Hepatocyte (in vitro differentiated cells): ENCODE measurements at regions not wholly inside any gene's neighbourhood (a gene's known extent, or its start where the extent isn't known, plus 50 kb on each side); places are given as distances from the start of the nearest gene placed in this dataset.
"Not testable (repeated sequence)": the region's sequence is repeated elsewhere in the genome, so short reads cannot be mapped to it uniquely, and the experiment has no call there.

Source experiments
- CTCF ChIP-seq: fragments of 200-600 bp; sonication (generic); IDR thresholded peaks from 2 replicates; pipeline ENCODE4 v1.5.1; 2016; ENCODE audit warnings: antibody characterized with exemption, mild to moderate bottlenecking; ENCODE audit not compliant: poor library complexity
- EZH2 ChIP-seq: fragments of 200-600 bp; sonication (generic); IDR thresholded peaks from 2 replicates; pipeline ENCODE4 v1.6.1; 2016; ENCODE audit warnings: antibody characterized with exemption, mild to moderate bottlenecking, borderline replicate concordance
- EZH2phosphoT487 ChIP-seq: fragments of 200-600 bp; sonication (generic); IDR thresholded peaks from one replicate; pipeline ENCODE4 v1.6.1; 2018; ENCODE audit warnings: antibody characterized with exemption, mild to moderate bottlenecking, low read depth, moderate library complexity; ENCODE audit not compliant: unreplicated experiment, severe bottlenecking

- not testable (repeated sequence) for TF ChIP-seq CTCF, EZH2, EZH2phosphoT487
These were observed 372.3 kb downstream of the OR4F29 start for GRCh38 chr1:79152-79551.
